ENCODE measurements at regions not wholly inside any gene's neighbourhood (a gene's known extent, or its start where the extent isn't known, plus 50 kb on each side); places are given as distances from the start of the nearest gene placed in this dataset.

- peaks cover 4% of the 10 kb centered on the region; the same call in 1 of the 2 replicates for H3F3A ChIP-seq (ENCODE audit: insufficient read depth)
- no peaks in the 10 kb centered on the region for H4K20me1 ChIP-seq (ENCODE audit: insufficient read depth)
- 92 to 96% methylated on average over 9 of the region's 9 CpGs for WGBS, 2 experiments (ENCODE audit: low coverage in 1 of 2, low lambda C conversion rate in 2 of 2, missing lambda C conversion rate in 2 of 2)
- no peaks in the 10 kb centered on the region for H3K9me2 ChIP-seq (ENCODE audit: insufficient read depth)
- no peak for DNase-seq
- no peak overlapping the region for H3K4me2 ChIP-seq (ENCODE audit: unreplicated experiment)
- no peak overlapping the region for H3K27ac ChIP-seq
- no peak overlapping the region for H2AFZ ChIP-seq
- H3K9ac ChIP-seq: no peak overlapping the region
- H3K4me1 ChIP-seq (ENCODE audit: insufficient read depth): peaks cover 17% of the 10 kb centered on the region
- TF ChIP-seq EZH2phosphoT487 (IDR thresholded peaks at IDR 0.05; ENCODE audit: insufficient read depth, low read depth) (no peak), EZH2 (IDR thresholded peaks at IDR 0.05; ENCODE audit: insufficient read depth, poor library complexity, severe bottlenecking) (no peak)
- H3K36me3 ChIP-seq (ENCODE audit: low read depth): no peaks in the 10 kb centered on the region
- H3K79me2 ChIP-seq (ENCODE audit: insufficient read depth): no peaks in the 10 kb centered on the region
- no peak overlapping the region for H3K4me3 ChIP-seq
- no peaks in the 10 kb centered on the region for H3K9me3 ChIP-seq (ENCODE audit: low read depth)
- H3K27me3 ChIP-seq (replicated peaks; ENCODE audit: insufficient read depth): peaks cover 18% of the 10 kb centered on the region
- in situ Hi-C loops (cut with MboI): no loop called here
These were observed 144.1 kb downstream of the SEC61B start for GRCh38 chr9:99366183-99366582.

- no peaks in the 10 kb centered on the region for H4K20me1 ChIP-seq (ENCODE audit: insufficient read depth)
- no peak overlapping the region for H3K9ac ChIP-seq
- no peaks in the 10 kb centered on the region for H3K9me2 ChIP-seq (ENCODE audit: insufficient read depth)
- H3K27me3 ChIP-seq (replicated peaks; ENCODE audit: insufficient read depth): peaks cover 14% of the 10 kb centered on the region
- no peak overlapping the region for H3K4me3 ChIP-seq
- no peaks in the 10 kb centered on the region for H3K36me3 ChIP-seq (ENCODE audit: low read depth)
- H3K9me3 ChIP-seq (ENCODE audit: low read depth): no peaks in the 10 kb centered on the region
- in situ Hi-C loops (cut with MboI): no loop called here
- H3K27ac ChIP-seq: no peak overlapping the region
- DNase-seq: peak; percentile 24
- no peak overlapping the region for H3K4me2 ChIP-seq (ENCODE audit: unreplicated experiment)
- H3F3A ChIP-seq (ENCODE audit: insufficient read depth): peaks cover 4% of the 10 kb centered on the region; the same call in 1 of the 2 replicates
- no peaks in the 10 kb centered on the region for H3K79me2 ChIP-seq (ENCODE audit: insufficient read depth)
- no peak overlapping the region for H2AFZ ChIP-seq
- 94 to 96% methylated on average over 4 of the region's 4 CpGs for WGBS, 2 experiments (ENCODE audit: low coverage in 1 of 2, low lambda C conversion rate in 2 of 2, missing lambda C conversion rate in 2 of 2)
- TF ChIP-seq EZH2phosphoT487 (IDR thresholded peaks at IDR 0.05; ENCODE audit: insufficient read depth, low read depth) (no peak), EZH2 (IDR thresholded peaks at IDR 0.05; ENCODE audit: insufficient read depth, poor library complexity, severe bottlenecking) (no peak)
- H3K4me1 ChIP-seq (ENCODE audit: insufficient read depth): peaks cover 17% of the 10 kb centered on the region
These were observed 144.5 kb downstream of the SEC61B start for GRCh38 chr9:99366621-99367020.

- Histone ChIP-seq H2AFZ (peak overlapping the region; percentile 87), H3F3A (ENCODE audit: insufficient read depth) (peaks cover 4% of the 10 kb centered on the region; the same call in 1 of the 2 replicates), H3K27ac (peak overlapping the region; percentile 47), H3K9me2 (ENCODE audit: insufficient read depth) (no peaks in the 10 kb centered on the region), H3K4me3 (peak overlapping the region; percentile 77), H3K4me2 (ENCODE audit: unreplicated experiment) (peak overlapping the region; percentile 99), H3K36me3 (ENCODE audit: low read depth) (no peaks in the 10 kb centered on the region), H4K20me1 (ENCODE audit: insufficient read depth) (no peaks in the 10 kb centered on the region), H3K4me1 (ENCODE audit: insufficient read depth) (peaks cover 17% of the 10 kb centered on the region), H3K9me3 (ENCODE audit: low read depth) (no peaks in the 10 kb centered on the region), H3K27me3 (replicated peaks; ENCODE audit: insufficient read depth) (no peaks in the 10 kb centered on the region), H3K9ac (peak overlapping the region; percentile 73), H3K79me2 (ENCODE audit: insufficient read depth) (no peaks in the 10 kb centered on the region)
- in situ Hi-C loops (cut with MboI): no loop called here
- peak; percentile 84 for DNase-seq
- no peak for TF ChIP-seq EZH2phosphoT487 (IDR thresholded peaks at IDR 0.05; ENCODE audit: insufficient read depth, low read depth)
- no peak for TF ChIP-seq EZH2 (IDR thresholded peaks at IDR 0.05; ENCODE audit: insufficient read depth, poor library complexity, severe bottlenecking)
- 5 to 6% methylated on average over 31 of the region's 31 CpGs for WGBS, 2 experiments (ENCODE audit: low coverage in 1 of 2, low lambda C conversion rate in 2 of 2, missing lambda C conversion rate in 2 of 2)
These were observed 146.6 kb downstream of the SEC61B start for GRCh38 chr9:99368341-99369326.

- no peak overlapping the region for H3K27ac ChIP-seq
- no peak for DNase-seq
- peaks cover 4% of the 10 kb centered on the region; the same call in 1 of the 2 replicates for H3F3A ChIP-seq (ENCODE audit: insufficient read depth)
- H3K9ac ChIP-seq: no peak overlapping the region
- H3K9me3 ChIP-seq (ENCODE audit: low read depth): no peaks in the 10 kb centered on the region
- in situ Hi-C loops (cut with MboI): no loop called here
- 95 to 96% methylated on average over 9 of the region's 9 CpGs for WGBS, 2 experiments (ENCODE audit: low coverage in 1 of 2, low lambda C conversion rate in 2 of 2, missing lambda C conversion rate in 2 of 2)
- H3K27me3 ChIP-seq (replicated peaks; ENCODE audit: insufficient read depth): no peaks in the 10 kb centered on the region
- no peak overlapping the region for H2AFZ ChIP-seq
- no peak overlapping the region for H3K4me3 ChIP-seq
- H3K4me2 ChIP-seq (ENCODE audit: unreplicated experiment): peak overlapping the region; percentile 99
- no peaks in the 10 kb centered on the region for H3K9me2 ChIP-seq (ENCODE audit: insufficient read depth)
- H3K79me2 ChIP-seq (ENCODE audit: insufficient read depth): no peaks in the 10 kb centered on the region
- no peaks in the 10 kb centered on the region for H3K36me3 ChIP-seq (ENCODE audit: low read depth)
- no peak for TF ChIP-seq EZH2phosphoT487 (IDR thresholded peaks at IDR 0.05; ENCODE audit: insufficient read depth, low read depth)
- TF ChIP-seq EZH2 (IDR thresholded peaks at IDR 0.05; ENCODE audit: insufficient read depth, poor library complexity, severe bottlenecking): no peak
- peaks cover 17% of the 10 kb centered on the region for H3K4me1 ChIP-seq (ENCODE audit: insufficient read depth)
- H4K20me1 ChIP-seq (ENCODE audit: insufficient read depth): no peaks in the 10 kb centered on the region
These were observed 147.2 kb downstream of the SEC61B start for GRCh38 chr9:99369327-99369722.
